ENCODE measurements at regions not wholly inside any gene's neighbourhood (a gene's known extent, or its start where the extent isn't known, plus 50 kb on each side); places are given as distances from the start of the nearest gene placed in this dataset.

DNA sequence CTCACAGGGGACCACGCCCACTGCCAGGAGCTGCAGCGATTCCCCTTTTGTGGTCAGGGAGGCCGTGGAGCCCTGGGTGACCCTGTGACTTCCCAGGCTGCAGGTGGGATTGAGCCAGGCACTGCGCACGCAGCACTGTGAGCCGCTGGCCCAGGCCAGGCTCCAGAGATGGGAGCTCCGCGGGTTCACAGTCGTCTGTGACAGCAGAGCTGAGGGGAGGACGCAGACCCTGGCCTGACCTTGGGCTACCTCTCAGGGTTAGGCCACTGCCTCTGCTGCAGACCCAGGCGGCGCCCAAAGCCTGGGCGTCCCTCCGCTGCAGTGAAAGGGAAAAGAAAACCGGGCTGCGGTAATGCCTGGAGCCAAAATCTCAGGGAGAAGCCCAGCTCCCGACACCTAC is 107.5 kb upstream of the GPR26 start:
- Histone ChIP-seq H3K27me3 (peaks cover 0 to 72% (median 0%) of the 10 kb centered on the region in 4 donors), H3K36me3 (no peaks in the 10 kb centered on the region), H3K4me1 (peaks cover 0 to 4% (median 0%) of the 10 kb centered on the region in 3 donors), H3K4me3 (no peak overlapping the region), H3K9me3 (no peaks in the 10 kb centered on the region), H3K27ac (no peak overlapping the region)
- no peak for DNase-seq
- 70 to 77% methylated on average over 5 to 12 of the region's 17 CpGs for WGBS, 2 donors
- intact Hi-C loops (cut with DNase I), result loop anchor here (10.0 kb wide), 1 partner anchor 514 kb away; no protein-coding TSS in a partner anchor
- TF ChIP-seq, protein P1, sequence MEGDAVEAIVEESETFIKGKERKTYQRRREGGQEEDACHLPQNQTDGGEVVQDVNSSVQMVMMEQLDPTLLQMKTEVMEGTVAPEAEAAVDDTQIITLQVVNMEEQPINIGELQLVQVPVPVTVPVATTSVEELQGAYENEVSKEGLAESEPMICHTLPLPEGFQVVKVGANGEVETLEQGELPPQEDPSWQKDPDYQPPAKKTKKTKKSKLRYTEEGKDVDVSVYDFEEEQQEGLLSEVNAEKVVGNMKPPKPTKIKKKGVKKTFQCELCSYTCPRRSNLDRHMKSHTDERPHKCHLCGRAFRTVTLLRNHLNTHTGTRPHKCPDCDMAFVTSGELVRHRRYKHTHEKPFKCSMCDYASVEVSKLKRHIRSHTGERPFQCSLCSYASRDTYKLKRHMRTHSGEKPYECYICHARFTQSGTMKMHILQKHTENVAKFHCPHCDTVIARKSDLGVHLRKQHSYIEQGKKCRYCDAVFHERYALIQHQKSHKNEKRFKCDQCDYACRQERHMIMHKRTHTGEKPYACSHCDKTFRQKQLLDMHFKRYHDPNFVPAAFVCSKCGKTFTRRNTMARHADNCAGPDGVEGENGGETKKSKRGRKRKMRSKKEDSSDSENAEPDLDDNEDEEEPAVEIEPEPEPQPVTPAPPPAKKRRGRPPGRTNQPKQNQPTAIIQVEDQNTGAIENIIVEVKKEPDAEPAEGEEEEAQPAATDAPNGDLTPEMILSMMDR (IDR thresholded peaks at IDR 0.05), result no peak
- no peak for TF ChIP-seq POLR2A (IDR thresholded peaks at IDR 0.05)

DNA sequence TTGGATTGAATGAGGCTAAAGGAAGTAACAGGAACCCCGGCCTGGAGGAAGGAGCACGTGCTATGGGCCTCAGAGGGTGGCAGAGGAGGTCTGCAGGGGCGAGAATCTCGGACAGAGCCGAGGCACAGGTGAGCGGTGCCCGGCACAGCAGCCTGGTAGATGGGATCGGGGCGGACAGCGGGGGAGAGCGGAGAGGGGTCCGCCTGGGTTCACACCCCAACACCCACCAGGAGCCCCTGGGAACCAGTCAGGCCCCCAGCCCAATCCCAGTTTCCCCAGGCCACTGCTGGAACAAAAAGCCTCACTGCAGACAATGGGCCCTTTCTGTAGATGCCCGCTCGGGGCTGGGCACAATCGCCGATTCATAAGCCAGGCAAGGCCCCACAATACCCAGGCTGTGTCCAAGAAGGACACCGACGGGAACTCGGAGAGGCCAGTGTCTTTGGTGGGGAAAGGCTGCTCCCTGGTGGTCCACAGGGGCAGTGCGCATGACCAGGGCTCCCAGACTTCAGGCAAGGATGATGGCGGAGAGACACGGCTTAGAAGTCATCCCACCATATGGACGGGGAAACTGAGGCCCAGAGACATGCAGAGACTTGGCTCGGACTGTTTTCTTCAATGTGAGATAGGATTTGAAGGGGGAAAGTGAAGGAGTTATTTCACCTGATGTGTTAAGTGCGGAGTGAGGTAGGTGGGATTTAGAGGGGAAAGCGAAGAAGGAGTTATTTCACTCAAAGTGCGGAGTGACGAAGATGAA is 106.9 kb upstream of the GPR26 start:
- H3K36me3 ChIP-seq, result no peaks in the 10 kb centered on the region
- no peak for DNase-seq
- H3K9me3 ChIP-seq, result no peaks in the 10 kb centered on the region
- peaks cover 0 to 67% (median 0%) of the 10 kb centered on the region in 4 donors for H3K27me3 ChIP-seq
- H3K4me1 ChIP-seq, result peaks cover 0 to 4% (median 0%) of the 10 kb centered on the region in 3 donors
- H3K4me3 ChIP-seq, result no peak overlapping the region
- TF ChIP-seq POLR2A (IDR thresholded peaks at IDR 0.05), result no peak
- TF ChIP-seq, protein P1 (IDR thresholded peaks at IDR 0.05), result peak; percentile 91 to 99 (median 96)
- intact Hi-C loops (cut with DNase I), result loop anchor here (10.0 kb wide), 1 partner anchor 514 kb away; no protein-coding TSS in a partner anchor
- 43% methylated on average over 21 of the region's 28 CpGs for WGBS, 2 donors
- no peak overlapping the region for H3K27ac ChIP-seq

DNA sequence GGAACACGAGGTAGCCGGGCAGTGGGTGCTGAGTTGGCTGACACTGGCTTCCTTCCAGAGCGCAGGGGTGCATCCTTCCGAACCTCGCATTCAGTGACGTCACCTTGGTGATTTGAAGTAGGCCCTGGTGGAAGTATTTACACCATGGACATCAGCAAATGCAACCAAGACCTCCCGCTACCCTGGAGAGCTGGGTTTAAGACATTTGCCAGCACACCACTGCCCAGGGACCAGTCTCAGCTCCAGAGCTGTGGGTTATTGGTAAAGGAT is 106.4 kb upstream of the GPR26 start:
- no peak overlapping the region for H3K4me3 ChIP-seq
- H3K9me3 ChIP-seq, result no peaks in the 10 kb centered on the region
- no peak for TF ChIP-seq POLR2A (IDR thresholded peaks at IDR 0.05)
- TF ChIP-seq, protein P1 (IDR thresholded peaks at IDR 0.05), result no peak
- intact Hi-C loops (cut with DNase I), result loop anchor here (10.0 kb wide), 1 partner anchor 515 kb away; no protein-coding TSS in a partner anchor
- H3K4me1 ChIP-seq, result peaks cover 0 to 4% (median 0%) of the 10 kb centered on the region in 3 donors
- peaks cover 0 to 65% (median 0%) of the 10 kb centered on the region in 4 donors for H3K27me3 ChIP-seq
- H3K27ac ChIP-seq, result no peak overlapping the region
- DNase-seq, result no peak
- 66 to 69% methylated on average over 7 of the region's 7 CpGs for WGBS, 2 donors
- H3K36me3 ChIP-seq, result no peaks in the 10 kb centered on the region

DNA sequence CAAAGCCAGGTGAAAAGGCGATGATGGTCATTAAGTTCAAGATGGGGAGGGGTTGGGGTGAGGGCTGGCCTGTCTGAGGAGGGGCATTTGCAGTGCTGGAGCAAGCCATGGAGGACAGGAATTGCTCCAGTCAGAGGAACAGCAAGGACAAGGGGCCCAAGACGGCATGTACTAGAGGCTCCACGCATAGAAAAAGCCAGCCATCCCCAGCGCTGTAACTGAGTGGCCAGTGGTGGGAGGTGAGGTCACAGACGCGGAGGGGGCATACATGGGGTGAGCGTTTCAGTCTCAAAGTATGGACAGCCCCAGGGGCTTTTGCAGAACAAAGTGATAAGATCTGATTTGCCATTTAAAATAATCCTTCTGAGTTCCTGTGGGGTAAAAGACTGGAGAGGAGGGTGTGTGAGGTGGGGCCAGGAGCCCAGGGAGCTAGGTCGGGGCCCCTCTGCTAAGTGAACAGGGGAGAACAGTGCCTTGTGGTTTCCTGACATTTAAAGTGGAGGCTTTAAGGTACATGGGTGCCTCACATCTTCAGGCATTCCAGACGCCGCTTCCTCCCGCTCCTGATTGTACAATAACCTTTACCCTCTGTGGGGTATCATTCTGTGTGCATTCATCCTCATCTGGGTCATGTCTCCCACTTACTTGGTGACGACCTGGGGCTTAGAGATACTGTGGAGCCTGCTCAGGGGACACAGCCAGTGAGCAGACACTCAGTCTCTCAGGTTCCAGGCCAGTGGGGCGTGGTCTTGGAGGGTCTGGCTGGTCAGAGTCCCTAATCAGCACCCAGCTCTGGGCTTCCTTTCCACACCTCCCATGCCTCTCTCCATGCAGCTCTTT is 105.6 kb upstream of the GPR26 start:
- no peak overlapping the region for H3K4me3 ChIP-seq
- intact Hi-C loops (cut with DNase I), result no loop called here
- H3K9me3 ChIP-seq, result no peaks in the 10 kb centered on the region
- H3K36me3 ChIP-seq, result no peaks in the 10 kb centered on the region
- TF ChIP-seq POLR2A (IDR thresholded peaks at IDR 0.05), result no peak
- TF ChIP-seq, protein P1 (IDR thresholded peaks at IDR 0.05), result no peak
- no peak overlapping the region for H3K27ac ChIP-seq
- DNase-seq, result no peak
- peaks cover 0 to 60% (median 0%) of the 10 kb centered on the region in 4 donors for H3K27me3 ChIP-seq
- peaks cover 0 to 4% (median 0%) of the 10 kb centered on the region in 3 donors for H3K4me1 ChIP-seq
- WGBS, 2 donors, result 65 to 67% methylated on average over 9 to 13 of the region's 13 CpGs

DNA sequence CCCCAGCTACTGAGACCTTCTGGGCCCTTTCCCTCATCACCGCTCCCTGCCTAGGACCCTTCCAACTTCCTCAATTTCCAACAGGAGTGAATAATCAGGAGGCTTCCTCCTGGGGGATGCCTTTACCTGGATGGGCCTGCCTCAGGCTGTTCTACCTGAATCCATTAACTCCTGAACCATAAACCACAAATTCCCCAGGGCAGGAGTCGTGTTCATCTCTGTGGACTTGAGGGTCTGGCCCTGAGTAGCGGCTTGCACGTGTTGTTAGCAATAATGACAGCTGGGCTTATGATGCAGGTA is 105.1 kb upstream of the GPR26 start:
- H3K27ac ChIP-seq, result no peak overlapping the region
- H3K27me3 ChIP-seq, result peaks cover 0 to 60% (median 0%) of the 10 kb centered on the region in 4 donors
- H3K9me3 ChIP-seq, result no peaks in the 10 kb centered on the region
- H3K36me3 ChIP-seq, result no peaks in the 10 kb centered on the region
- WGBS, 2 donors, result 58 to 73% methylated on average over 4 of the region's 4 CpGs
- no peak for DNase-seq
- intact Hi-C loops (cut with DNase I), result no loop called here
- peaks cover 0 to 4% (median 0%) of the 10 kb centered on the region in 3 donors for H3K4me1 ChIP-seq
- no peak overlapping the region for H3K4me3 ChIP-seq
- TF ChIP-seq POLR2A (IDR thresholded peaks at IDR 0.05), result no peak
- TF ChIP-seq, protein P1 (IDR thresholded peaks at IDR 0.05), result no peak

All from esophagus squamous epithelium (tissue), 5 donors.